IPS-20b (cell line): ENCODE measurements at regions not wholly inside any gene's neighbourhood (a gene's known extent, or its start where the extent isn't known, plus 50 kb on each side); places are given as distances from the start of the nearest gene placed in this dataset.

Experiments
- H3K27ac ChIP-seq: one replicate; pipeline ENCODE4 v1.5.1; 2013; ENCODE audit warnings: low read length
- H3K27me3 ChIP-seq: 2 replicates; pipeline ENCODE4 v1.6.1; 2013; ENCODE audit warnings: mild to moderate bottlenecking, low read length, inconsistent platforms; ENCODE audit not compliant: insufficient read depth
- H3K36me3 ChIP-seq: 2 replicates; pipeline ENCODE4 v1.6.1; 2013; ENCODE audit warnings: low read depth, mild to moderate bottlenecking, inconsistent platforms, low read length, moderate library complexity; ENCODE audit not compliant: insufficient read depth
- H3K4me1 ChIP-seq: 2 replicates; pipeline ENCODE4 v1.6.1; 2013; ENCODE audit warnings: mild to moderate bottlenecking, control low read depth, inconsistent platforms, low read length, moderate library complexity; ENCODE audit not compliant: insufficient read depth
- H3K4me3 ChIP-seq: 2 replicates; pipeline ENCODE4 v1.5.1; 2013; ENCODE audit warnings: mild to moderate bottlenecking, low read length, inconsistent platforms
- H3K9ac ChIP-seq: 2 replicates; pipeline ENCODE4 v1.6.1; 2013; ENCODE audit warnings: low read depth, mild to moderate bottlenecking, inconsistent platforms, low read length, moderate library complexity
- H3K9me3 ChIP-seq: 2 replicates; pipeline ENCODE4 v1.6.1; 2013; ENCODE audit warnings: mild to moderate bottlenecking, low read depth, low read length, inconsistent platforms; ENCODE audit not compliant: insufficient read depth

DNA sequence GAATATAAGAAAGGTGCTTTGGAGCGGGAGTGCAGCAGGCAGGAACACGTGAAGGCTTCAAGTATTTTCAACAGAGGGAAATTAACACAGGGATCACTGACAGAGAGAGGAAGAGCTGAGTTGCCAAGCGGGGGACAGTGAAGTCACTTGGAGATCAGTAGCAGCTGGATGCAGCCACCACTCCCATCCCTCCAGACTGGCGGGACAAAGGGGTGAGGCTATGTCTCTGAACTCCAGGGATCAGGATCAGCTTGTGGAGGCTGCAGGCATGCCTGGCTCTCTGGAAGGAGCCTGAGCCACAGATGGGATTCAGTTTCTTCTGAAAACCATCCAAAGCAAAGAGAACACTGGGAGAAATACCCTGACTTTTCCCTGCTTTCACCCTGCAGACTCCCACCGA lies 113.7 kb upstream of the IRX3 start:
- H3K4me3 ChIP-seq = no peak overlapping the region
- no peaks in the 10 kb centered on the region for H3K27me3 ChIP-seq
- no peaks in the 10 kb centered on the region for H3K9me3 ChIP-seq
- H3K27ac ChIP-seq = no peak overlapping the region
- H3K4me1 ChIP-seq = no peaks in the 10 kb centered on the region
- no peaks in the 10 kb centered on the region for H3K36me3 ChIP-seq
- no peak overlapping the region for H3K9ac ChIP-seq

DNA sequence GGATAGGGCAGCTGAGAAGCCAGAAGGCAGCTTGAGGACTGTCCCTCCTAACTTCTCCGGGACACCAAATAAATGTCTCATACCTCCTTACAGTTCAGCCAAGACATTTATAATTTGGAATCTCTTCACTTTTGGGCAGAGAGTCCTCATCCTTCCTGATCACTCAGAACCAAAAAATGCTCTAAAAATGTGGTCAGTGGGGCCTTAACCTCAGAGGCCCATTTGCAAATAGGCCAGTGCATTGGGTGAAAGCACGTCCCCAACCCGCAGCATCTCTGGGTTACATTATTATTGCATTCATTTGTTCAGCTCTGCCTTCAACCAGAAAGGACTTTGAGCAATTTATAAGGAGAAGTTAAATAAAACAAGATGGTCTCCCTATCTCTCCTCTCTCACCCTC lies 112.4 kb upstream of the IRX3 start:
- H3K9me3 ChIP-seq = no peaks in the 10 kb centered on the region

DNA sequence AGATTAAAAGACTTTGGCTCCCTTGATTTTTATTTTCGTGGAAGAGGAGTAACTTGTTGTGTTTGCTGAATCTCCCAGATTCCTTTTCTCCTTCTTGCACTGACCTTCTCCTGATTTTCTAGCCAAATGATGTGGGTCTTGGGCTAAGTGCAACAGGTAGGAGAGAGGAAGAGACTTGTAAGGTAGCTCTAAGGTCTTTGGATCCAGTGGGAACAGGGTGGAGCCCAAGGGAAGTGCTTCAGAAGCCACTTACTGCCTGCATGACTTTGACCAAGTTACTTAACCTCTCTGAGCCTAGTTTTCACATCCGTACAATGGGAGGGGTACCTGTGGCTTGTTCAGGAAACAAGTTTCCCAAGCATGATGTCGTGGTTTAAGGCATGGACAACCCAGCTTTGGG lies 111.3 kb upstream of the IRX3 start:
- H3K36me3 ChIP-seq = no peaks in the 10 kb centered on the region
- no peaks in the 10 kb centered on the region for H3K27me3 ChIP-seq
- H3K4me3 ChIP-seq = no peak overlapping the region
- no peaks in the 10 kb centered on the region for H3K4me1 ChIP-seq
- H3K9ac ChIP-seq = no peak overlapping the region
- H3K27ac ChIP-seq = no peak overlapping the region
- H3K9me3 ChIP-seq = no peaks in the 10 kb centered on the region

More for the DNA sequence above, 112.4 kb upstream of the IRX3 start:
- no peak overlapping the region for H3K27ac ChIP-seq
- no peaks in the 10 kb centered on the region for H3K4me1 ChIP-seq
- H3K27me3 ChIP-seq = no peaks in the 10 kb centered on the region
- no peak overlapping the region for H3K4me3 ChIP-seq
- no peaks in the 10 kb centered on the region for H3K36me3 ChIP-seq
- H3K9ac ChIP-seq = no peak overlapping the region

DNA sequence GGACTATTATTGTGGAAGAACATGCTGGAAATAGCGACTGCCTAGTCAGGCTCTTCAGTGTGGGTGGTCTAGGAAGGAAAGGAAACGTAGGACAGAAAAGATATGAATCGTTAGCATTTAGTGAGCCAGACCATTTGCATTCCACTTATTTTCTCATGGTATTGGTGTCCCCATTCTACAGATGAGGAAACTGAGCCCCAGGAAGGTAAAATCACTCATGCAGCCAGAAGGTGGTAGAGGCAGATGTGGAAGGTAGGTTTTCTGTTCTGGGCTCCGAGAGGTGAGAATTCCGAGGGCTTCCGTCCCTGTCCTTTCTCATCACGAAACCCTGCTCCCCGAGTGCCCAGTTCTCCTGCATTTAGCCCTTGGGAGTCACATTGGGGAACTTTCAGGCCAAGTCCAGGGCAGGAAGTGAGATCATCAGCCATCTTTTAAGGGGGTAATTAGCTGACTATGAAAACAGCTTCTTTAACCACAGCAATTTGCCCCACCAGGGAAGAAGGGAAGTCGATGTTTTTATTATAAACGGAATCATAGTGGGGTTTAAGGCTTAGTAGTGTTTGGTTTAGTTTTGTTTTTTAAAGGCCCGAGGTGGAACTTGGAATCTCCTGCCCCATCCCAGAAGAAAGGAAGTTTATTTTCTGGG lies 110.7 kb upstream of the IRX3 start:
- no peaks in the 10 kb centered on the region for H3K4me1 ChIP-seq
- no peaks in the 10 kb centered on the region for H3K27me3 ChIP-seq
- no peak overlapping the region for H3K27ac ChIP-seq
- H3K36me3 ChIP-seq = no peaks in the 10 kb centered on the region
- no peak overlapping the region for H3K4me3 ChIP-seq
- no peak overlapping the region for H3K9ac ChIP-seq
- no peaks in the 10 kb centered on the region for H3K9me3 ChIP-seq

DNA sequence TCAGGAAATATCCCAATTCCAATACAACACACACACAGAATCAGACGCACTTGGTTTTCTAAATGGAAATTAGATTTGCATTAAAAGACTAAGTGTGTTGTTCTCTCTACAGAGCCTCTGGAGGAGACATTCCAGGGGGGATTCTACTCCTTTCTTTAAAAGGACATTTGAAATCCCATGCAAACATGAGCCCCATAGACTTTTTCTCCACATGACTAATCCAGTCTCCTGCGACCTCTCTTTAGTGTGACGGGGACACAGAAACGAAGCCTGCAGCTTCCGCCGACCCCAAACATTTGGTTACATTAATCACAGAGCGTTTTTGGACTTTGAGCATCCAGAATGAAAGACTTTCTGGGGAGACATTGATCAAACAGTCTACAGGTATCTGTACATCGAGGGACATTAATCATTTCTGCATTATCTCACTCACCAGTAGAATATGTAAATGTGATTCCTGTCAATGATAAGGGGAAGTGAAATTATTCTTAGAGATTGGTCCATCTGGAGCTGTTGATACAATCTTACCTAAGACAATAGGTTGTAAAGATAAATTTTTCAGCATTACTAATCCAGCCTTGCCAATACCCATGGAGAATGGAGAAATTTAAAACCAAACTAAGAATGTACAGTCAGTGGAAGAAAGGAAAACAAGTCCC lies 103.4 kb upstream of the IRX3 start:
- no peak overlapping the region for H3K4me3 ChIP-seq
- peaks cover 8% of the 10 kb centered on the region; the same call in 1 of the 2 replicates for H3K4me1 ChIP-seq
- H3K27ac ChIP-seq = no peak overlapping the region
- no peak overlapping the region for H3K9ac ChIP-seq
- H3K27me3 ChIP-seq = no peaks in the 10 kb centered on the region
- no peaks in the 10 kb centered on the region for H3K36me3 ChIP-seq
- H3K9me3 ChIP-seq = no peaks in the 10 kb centered on the region

DNA sequence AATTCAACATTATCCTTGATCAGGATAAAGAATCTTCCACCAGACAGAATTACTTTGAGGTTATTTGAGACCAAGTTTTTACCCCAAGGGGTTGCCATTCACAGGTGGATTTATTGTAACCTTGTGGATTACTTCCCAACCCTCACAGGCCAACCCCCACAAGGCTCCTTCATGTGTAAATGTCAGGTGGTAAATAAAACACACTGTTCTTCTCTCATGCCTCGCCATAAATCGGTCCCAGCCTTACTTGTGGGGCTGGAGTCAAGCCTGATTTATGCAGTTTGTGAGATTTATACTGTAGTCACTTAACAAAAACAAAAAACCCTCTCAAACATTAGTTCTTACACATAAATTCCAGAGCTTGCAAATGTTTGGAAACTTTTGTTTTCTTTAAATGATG lies 98.6 kb upstream of the IRX3 start:
- H3K36me3 ChIP-seq = no peaks in the 10 kb centered on the region
- no peak overlapping the region for H3K4me3 ChIP-seq
- no peak overlapping the region for H3K9ac ChIP-seq
- peaks cover 8% of the 10 kb centered on the region; the same call in 1 of the 2 replicates for H3K4me1 ChIP-seq
- H3K27ac ChIP-seq = no peak overlapping the region
- H3K9me3 ChIP-seq = no peaks in the 10 kb centered on the region
- H3K27me3 ChIP-seq = no peaks in the 10 kb centered on the region

DNA sequence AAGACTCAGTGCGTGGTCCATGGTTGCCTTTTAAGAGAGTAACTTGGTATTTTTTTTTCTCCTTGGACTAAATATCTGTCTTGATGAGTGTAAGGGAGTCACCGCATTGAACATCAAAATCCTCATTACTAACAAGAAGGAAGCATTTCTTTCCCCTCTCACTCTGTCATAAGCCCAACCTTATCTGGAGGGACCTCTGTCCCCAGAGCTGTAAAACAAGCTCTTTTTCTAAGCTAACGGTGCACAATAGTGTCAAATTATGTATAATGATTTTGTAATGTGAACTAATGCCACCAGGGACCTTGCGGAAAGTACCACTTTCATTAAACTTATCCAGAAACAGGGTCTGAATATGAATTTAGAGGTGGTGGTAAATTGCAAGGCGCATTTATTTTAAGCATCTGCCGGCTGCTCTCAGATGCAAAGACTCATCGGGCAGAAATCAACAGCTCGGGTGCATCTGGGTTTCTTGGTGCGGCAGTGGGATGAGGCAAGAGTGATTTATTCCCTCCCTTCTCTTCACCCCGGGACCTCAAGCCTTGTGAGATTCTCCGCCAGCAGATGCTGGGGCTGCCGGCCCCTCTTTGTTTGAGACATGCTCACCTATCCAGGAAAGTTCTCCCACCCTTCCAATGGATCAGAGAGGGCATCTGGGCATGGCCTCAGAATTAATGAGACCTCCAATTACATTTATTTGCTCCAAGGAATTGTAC lies 95.2 kb upstream of the IRX3 start:
- Histone ChIP-seq H3K27ac (no peak overlapping the region), H3K4me3 (no peak overlapping the region), H3K9me3 (no peaks in the 10 kb centered on the region; the same call in 1 of the 2 replicates), H3K4me1 (no peaks in the 10 kb centered on the region; the same call in 1 of the 2 replicates), H3K27me3 (no peaks in the 10 kb centered on the region), H3K36me3 (no peaks in the 10 kb centered on the region), H3K9ac (no peak overlapping the region)

DNA sequence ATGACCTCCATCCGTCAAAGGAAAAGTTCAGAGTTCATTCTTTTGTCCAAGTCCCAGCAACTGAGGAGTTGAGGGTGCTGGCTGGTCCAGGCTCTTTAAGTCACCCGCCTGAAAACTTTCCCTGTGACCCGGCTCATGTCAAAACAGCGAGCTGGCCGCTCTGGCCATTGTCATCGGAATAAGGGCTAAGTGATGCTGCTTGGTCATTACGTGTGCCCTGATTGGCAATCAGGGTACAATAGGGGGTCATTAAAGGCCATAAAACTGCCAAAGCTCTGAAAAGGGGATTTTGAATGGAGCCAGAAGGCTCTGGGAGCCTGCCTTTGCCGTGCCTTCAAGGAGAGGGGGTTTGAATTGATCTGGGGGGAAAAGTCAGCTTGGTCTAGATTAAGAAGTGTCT lies 88.5 kb upstream of the IRX3 start:
- Histone ChIP-seq H3K9me3 (no peaks in the 10 kb centered on the region; the same call in 1 of the 2 replicates), H3K27me3 (no peaks in the 10 kb centered on the region), H3K9ac (no peak overlapping the region), H3K27ac (no peak overlapping the region), H3K36me3 (no peaks in the 10 kb centered on the region), H3K4me3 (no peak overlapping the region), H3K4me1 (peaks cover 3% of the 10 kb centered on the region; the same call in 1 of the 2 replicates)

DNA sequence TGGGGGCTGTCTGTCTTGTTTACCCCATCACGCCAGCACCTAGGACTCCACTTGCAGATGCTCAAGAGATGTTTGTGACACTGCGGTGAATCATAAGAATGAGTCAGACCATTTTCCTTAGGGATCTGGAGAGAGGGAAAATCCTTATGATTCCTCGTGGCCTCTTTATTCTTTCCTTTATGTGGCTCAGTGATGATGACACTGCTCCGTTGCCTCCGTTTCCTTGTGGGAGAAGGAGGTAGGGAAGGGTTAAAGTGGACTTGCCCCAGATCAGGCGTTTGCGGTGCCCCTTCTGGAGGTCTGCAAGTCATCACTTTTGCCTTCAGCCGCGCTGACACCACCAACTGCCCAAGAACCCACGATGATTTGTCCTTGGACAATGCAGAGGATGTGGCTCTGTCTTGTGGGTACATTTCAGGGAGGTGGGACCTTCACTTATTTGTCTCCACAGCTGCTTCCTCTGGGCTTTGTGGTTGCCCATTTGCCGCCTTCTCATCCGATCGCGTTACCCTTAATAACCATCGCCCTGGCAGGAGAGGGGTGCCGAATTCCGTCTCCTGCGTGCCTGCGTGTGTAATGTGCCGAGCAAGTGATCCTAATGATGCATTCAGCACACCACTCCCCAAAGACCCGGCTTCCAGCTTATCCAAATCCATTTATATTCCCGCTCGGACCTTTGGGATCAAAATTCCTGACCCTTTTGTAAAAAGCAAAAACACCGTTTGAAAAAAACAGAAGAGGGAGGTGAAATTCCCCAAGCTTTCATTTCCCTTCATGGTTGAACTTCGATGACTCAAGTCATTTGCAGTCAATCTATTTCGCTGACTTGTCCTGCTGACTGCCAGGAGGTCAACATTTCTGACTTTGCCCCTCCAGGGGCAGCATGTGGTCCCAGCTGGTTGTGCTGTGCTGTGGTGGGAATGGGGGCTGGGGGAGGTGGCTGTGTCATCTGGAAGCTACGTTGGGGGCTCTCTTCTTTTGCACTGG lies 87.2 kb upstream of the IRX3 start:
- Histone ChIP-seq H3K4me3 (no peak overlapping the region), H3K9me3 (no peaks in the 10 kb centered on the region; the same call in 1 of the 2 replicates), H3K4me1 (peaks cover 3% of the 10 kb centered on the region; the same call in 1 of the 2 replicates), H3K36me3 (no peaks in the 10 kb centered on the region), H3K9ac (no peak overlapping the region), H3K27ac (no peak overlapping the region), H3K27me3 (no peaks in the 10 kb centered on the region)

DNA sequence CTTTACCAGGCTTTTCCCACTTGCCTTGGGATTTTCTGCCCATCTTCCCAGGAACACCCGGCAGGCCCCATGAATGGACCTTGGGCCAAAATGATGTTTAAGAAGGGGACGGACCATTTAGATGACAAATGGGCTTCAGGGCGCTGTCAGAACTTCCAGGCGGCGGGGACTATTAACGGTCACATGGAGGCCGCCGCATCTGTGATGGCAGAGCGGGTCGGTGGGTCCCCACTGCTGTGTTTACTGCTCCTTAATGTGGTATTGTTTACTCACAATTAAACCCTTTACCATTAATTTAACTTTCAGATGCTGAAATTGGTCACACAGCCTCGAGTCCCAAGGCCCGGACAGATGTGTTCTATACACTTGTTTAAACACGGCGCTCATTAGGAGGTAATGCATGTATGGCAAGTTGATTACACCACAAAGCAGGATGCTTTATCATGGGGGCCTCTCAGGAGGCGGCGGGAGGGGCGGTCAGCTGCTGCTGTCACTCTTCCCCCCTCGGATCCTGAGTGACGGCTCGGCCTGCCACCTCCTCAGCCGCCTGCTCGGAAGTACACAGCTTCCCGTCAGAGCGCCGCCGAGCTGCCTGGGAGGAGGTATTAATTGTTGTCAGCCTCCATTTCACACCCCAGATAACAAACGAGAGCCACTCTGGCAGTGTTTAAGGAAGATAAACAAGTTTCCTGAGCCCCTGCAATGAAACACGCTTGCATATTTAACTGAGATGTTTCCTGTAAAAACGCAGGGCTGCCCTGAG lies 83.9 kb upstream of the IRX3 start:
- Histone ChIP-seq H3K9me3 (no peaks in the 10 kb centered on the region), H3K27me3 (no peaks in the 10 kb centered on the region), H3K4me1 (peaks cover 3% of the 10 kb centered on the region; the same call in 1 of the 2 replicates), H3K4me3 (no peak overlapping the region), H3K9ac (no peak overlapping the region), H3K36me3 (no peaks in the 10 kb centered on the region), H3K27ac (no peak overlapping the region)
